CD4-positive, alpha-beta T cell treated with Interleukin-10 for 1 hour (primary cell): ENCODE measurements at regions not wholly inside any gene's neighbourhood (a gene's known extent, or its start where the extent isn't known, plus 50 kb on each side); places are given as distances from the start of the nearest gene placed in this dataset.
A peak's percentile ranks its signal among the peaks of the same experiment; 100 is the strongest.

Source experiments
- DNase-seq: peaks from one replicate; pipeline ENCODE4 v3.0.0-alpha.2; 2020

DNA sequence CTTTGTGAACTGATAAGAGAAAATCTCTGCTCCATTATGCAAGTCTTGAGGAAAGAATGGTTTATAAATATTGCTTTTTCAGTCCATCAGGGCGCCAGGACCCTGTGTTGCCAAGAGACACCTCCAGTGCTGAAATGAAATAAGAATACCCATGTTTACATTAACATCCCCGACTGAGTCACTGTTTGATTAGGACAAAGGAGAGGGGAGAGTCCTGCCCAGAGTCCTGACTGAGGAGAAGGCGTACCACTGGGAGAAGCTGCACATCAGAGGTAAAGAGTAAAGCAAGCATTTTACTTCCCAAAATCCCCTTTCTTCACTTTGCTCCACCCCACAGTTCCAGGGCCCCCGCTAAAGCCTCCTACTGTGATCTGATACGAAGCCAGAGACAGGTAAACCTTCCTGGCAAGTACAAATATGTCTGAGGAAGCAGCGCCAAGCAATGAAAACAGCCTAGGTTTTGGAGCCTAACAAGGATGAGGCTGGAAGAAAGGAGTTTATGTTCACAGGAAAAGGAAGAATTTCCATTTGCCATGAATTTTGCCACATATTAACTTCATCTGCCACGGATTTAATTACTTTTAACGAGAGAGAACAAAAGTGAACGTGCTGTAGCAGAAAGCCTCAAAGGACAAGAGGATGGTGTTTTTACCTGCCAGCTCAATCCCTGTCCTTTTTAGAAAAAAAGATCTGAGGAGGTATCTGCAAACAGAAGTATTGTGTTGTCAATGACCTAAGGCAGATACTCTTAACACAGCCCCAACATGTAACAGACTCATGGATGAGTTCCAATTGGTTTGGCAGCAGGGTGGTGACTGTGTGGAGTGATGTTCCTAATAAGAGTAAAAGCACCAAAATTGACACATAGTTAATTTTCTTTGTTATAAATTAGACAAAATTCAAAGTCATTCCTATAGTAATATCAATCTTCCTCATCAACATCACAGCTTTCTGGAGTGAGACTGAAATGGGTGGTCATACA is 209.4 kb upstream of the TLE4 start:
- no peak for DNase-seq

DNA sequence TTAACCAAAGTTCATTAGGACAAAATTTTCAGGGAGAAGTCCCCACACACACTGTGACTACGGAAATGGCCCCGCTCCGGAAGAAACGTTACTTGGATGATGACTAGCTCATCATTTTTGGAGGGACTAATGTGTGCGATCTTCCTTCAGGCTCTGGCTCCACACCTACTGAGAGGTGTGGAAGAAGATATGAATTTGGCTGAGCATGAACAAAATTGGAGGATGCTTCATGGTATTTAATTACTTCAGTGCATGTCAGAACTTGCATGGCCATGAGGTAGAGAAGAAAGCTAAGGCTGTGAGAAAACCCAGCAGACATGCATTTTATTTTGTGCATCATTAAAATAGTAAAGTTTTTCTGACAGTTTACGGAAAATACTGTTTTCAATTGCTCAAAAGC is 202.1 kb upstream of the TLE4 start:
- DNase-seq = no peak

DNA sequence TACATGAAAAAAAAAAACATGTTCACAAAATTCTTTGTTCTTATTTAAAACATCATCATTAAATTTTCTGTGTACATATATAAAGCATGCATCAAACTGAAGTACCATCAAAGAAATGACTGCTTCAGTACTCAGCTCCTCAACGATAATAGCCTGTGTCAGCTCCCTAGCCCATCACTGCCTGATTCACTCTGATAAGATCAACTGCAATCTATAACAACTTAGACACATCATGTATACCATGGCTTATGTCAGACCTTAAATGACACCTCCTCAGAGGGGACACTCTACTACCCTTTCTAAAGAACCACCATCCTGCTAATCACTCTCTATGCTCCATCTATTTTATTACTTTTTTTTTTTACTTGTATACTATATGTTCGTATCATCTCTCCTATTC is 200.5 kb upstream of the TLE4 start:
- DNase-seq = no peak

DNA sequence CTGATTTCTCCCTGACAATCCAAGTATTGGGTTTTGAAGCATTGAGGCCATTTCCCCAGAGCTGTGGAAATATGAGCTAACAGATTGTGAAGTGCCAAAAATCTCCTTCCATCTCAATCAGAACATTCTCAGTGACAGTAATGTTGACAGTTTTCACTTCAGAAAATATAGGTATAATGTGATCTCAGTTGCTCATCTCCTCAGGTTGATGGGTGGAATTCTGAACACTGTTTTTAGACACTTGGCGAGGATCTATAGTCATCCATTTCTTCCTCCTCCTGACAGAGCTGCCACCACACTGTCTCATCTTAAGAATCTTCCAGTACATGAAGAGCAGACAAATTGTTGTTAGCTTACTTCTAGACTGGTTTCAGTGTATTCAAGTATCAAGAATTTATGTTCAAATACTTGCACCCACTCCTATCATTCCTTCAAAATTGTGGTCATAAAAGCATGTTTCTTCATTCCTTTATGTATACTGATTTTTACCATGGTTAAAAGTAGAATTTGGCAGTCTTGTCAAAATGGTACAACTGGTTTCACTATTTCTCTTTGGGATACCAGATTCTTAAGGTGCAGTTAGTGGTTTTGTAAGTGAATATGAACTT is 199.7 kb upstream of the TLE4 start:
- DNase-seq = no peak

DNA sequence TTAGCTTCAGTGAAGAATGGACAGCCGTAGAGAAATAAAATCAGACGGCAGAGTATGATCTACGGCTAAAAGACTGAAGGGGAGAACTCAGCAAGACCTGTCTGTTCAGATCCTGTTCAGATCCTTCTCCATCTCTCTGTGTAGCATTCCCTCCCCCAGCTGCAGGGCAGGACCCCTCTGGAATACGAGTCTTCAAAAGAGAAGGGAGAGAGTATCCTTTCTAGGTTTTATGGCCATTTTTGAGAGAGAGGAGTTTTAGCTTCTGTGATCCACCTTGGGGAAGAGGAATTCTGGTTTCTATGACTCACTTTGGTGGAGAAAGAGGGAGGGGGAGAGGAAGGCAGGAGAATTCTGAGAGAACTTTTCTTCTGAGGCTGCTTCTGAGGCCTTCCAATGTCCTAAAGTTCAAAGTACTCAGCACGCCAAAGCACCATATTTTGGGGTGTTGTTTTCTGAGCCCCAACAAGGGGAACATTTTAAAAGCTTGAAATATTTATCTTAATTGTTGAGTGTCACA is 194.4 kb upstream of the TLE4 start:
- DNase-seq = no peak

DNA sequence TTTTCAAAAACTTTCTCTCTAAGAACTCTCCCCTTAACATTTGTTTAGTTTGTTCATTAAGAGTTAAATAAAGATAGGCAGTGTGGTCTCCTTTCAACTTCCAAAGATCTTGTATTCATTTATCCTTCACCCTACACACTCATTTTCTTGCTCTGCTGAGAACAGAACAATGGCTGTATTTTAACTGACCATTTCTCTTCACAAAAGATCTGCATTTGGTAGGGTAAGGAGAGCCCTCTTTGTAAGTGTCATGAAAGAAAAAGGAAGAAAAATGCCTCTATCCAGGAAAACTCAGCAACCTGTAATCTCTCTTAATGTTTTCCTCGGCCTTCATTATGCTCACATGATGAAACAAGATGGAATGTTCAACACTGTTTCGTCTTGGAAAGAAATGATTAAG is 193.7 kb upstream of the TLE4 start:
- DNase-seq = no peak

DNA sequence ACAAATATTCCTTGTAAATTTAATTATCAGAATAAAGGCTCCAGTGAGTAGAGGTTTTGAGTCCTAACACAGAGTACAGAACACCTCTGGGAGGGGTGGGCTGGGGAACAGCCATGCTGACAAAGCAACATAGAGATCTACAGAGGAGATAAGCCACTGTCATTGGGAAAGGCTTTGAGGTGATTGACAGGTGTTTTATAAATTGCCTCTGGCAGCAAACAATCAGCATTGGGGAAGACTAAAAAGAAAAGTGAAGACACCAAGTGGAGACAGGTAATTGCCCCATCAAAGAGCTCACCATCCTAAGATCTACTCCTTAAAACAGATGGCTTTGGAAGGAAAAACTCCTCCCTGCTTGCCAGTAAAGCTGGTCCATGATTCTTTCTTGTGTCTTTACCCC is 189.7 kb upstream of the TLE4 start:
- no peak for DNase-seq

DNA sequence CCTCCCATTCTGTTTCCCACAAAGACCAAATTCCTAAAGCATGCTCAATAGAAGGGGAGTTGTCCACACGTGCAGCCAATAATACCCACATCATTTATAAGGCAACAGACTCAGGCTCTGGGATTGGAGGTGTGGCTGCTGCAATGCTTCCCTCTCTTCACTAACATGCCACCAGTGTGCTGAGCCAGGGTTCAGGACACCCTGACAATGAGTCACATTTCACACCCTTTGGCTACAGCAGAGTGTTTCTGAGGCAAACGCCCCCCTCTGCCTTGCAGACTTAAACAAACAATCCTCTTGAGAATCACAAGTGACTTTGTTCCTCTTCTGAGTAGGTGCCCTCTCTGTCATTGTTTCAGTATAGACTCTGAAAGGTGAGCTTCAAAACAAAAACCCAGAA is 189.3 kb upstream of the TLE4 start:
- DNase-seq = no peak

DNA sequence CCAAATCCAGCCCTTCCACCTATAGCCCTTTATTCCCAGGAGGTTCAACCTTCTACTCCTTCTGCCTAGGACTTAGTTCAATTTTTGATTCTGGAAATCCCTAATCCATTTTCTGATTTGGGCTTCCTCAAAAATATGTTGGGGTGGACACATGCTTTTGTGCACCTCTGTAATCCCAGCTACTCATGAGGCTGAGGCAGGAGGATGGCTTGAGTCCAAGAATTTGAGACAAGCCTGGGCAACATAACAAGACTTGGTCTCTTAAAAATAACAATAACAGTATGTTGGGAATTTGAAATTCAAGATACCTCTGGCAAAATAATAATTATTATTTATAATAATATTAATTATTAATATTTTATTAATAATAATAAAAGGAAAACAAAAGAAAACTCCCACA is 188.7 kb upstream of the TLE4 start:
- no peak for DNase-seq

DNA sequence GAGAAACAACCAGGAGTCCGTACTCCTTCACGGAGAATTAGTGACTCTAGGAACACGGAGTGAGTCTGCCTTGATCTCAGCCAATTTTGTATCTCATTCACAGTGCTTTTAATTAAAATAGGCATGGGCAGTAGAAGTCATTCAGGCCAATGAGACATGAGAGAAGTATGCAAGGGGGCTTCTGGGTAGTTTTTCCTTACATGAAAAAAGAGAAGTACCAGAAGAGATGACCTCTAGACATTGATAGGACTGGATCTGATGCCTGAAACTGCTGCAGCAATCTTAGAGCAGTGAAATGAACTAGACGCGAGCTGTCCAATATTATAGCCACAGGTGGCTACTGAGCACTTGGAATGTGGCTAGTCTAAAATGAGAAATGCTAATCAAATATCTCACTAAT is 187.7 kb upstream of the TLE4 start:
- DNase-seq = no peak

DNA sequence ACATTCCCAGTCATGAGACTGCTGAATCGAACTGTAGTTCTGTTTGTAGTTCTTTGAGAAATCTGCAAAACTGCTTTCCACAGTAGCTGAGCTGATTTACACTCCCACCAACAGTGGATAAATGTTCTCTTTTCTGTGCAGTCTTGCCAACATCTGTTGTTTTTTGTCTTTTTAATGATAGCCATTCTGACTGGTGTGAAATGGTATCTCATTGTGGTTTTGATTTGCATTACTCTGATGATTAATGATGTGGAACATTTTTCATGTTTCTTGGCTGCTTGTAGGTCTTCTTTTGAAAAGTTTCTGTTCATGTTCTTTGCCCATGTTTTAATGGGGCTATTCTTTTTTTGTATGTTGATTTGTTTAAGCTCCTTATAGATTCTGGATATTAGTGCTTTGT is 187.3 kb upstream of the TLE4 start:
- no peak for DNase-seq

DNA sequence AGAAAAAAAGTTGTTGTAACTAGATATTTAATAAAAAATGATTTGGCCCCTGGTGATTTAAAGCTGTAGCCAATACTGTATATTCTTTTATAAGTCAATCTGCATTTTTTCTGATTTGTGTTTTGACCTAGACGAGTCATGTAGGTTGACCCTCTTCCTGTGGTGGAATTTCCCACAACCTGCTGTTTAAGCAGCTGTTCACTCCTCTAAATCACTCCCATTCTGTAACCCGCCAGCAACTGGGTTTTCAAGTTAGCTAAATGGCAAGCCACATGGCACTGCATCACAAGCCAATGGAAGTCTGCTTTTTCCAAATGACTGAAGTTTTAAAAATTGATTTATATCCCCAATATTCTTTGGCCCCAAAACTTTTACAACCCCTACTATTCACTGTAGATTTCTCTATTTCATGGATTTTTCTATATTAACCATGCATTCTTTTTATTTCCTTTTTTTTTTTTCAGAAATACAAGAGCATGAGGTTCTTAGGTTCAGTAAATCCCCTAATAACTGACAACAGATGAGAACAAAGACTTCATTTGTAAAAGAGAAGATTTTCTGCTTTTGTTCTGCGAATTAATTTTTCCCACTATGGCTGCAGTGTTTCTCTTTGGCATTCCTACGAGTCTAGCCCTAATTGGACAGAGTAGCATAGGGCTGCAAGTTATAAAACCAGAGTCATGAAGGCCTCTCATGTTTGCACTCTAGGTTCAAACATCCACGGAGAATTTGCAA is 184.5 kb upstream of the TLE4 start:
- DNase-seq = no peak

DNA sequence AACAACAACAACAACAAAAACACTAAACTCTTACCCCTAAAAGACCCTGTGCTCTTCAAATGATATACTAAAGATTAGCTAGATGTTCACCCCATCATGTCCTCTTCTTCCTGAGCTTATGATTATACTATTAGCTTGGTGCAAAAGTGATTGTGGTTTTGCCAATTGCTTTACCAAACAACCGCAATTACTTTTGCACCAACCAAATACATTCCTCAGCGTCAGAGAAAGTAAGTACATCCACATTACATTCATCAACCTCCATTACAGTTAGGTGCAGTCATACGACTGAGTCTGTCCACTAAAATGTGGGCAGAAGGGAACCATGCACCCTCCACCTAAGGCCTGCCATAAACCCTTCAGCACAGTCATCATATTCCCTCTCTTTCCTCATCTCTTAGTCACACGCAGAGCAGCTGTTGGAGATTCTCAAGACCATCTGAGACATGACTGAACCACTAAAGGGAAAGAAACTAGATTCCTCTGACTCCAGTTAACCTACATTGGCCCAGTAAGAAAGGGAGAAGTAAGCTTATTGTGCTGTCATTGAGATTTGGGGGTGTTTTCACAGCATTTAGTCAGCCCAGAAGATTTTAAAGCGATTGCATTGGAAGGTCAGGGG is 181.6 kb upstream of the TLE4 start:
- no peak for DNase-seq

DNA sequence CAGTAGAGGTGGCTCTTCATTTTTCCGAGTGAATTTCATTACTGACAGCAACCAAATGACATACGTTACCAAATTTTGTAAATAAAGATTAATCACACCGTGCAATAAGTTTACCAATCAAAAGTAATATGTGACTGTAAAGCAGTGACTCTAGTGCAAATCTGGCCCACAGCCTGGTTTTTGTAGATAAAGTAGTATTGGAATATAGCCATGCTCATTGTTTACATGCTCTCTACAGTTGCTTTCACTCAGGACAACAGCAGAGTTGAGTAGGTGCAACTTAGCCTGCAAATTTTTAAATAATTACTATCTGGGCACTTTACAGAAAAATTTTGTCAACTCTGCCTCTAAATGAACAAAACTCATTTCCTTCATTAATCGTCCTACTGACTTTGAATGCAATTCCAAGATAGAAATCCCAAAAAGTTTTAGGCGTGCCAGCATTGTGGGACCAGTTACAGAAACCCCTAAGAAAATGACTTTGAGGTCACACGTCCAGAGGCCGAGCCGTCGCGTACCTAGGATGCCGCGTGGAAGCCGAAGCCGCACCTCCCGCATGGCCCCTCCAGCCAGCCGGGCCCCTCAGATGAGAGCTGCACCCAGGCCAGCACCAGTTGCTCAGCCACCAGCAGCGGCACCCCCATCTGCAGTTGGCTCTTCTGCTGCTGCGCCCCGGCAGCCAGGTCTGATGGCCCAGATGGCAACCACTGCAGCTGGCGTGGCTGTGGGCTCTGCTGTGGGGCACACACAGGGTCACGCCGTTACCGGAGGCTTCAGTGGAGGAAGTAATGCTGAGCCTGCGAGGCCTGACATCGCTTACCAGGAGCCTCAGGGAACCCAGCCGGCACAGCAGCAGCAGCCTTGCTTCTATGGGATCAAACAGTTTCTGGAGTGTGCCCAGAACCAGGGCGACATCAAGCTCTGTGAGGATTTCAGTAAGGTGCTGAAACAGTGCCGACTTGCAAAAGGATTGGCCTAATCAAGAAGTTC is 180.7 kb upstream of the TLE4 start:
- no peak for DNase-seq

DNA sequence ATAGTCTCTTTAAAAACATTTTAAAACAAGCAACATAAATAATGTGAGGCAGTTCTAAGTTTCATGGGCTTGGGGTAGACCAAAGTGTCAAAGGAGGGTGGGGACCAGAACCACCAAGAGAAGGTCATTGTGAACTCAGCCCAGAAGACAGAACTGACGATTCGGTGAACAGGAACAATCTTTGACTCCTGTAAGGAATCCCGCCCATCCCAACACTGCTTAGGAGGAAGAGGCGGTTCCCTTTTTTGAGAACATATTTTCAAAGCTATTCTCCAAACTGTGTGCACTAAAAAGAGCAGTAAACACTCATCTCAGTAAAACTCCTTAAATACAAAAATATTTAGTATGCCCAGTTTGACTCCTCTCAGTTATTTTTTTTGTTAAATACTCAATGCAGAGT is 176.5 kb upstream of the TLE4 start:
- no peak for DNase-seq

DNA sequence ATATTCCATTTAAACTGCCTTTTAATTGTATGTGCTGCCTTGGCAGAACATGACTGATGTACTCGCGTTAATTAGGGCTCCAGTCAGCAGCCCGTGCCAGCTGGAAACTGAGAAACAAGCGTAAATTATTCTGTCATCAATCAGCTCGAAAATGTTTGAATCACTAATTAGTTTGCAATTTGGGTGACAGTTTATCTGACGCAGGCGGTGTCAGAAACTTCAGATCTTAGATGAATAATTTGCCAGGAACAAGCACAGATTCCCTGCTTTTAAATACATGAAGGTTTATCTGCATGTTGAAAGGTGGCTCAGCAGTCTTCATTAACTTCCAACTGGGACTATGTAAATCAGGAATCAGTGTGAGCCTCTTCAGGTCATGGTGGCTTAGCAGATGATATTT is 176.0 kb upstream of the TLE4 start:
- no peak for DNase-seq

DNA sequence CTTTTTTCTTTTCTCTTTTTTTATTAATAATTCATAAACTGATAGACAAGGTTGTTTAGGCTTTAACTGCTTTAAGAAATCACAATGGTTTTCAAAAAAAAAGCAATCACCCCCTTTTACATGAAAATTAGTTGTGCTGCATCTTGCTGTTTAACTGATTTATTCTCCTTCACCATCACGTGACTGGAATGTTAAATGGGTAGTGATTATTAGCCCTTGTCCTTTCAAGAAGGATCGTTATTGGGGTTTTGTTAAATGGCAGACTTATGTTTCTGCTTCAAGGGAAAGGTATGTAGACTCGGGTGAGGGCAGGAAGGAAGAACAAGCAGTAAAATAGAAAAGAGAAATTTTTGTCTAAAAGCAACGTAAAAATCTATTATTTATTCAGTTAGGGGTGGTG is 175.6 kb upstream of the TLE4 start:
- DNase-seq = no peak

DNA sequence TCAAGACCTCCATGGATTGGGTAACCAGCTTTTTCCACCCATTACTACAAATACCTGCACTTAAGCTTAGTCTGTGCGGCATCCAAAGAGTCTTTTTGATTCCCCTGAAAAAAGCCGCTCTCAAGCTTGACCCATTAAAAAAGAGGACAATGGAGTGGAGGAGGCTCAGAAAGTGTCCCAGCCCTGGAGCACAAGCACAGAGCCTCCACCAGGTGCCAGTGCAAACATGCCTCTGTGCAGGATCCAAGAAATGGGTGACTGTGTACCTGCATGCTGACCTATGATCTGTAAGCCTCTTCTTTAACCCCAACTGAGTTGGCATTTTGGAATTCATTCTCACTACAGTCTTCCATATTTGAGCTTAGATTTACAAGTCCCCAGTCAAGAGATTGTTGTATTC is 168.3 kb upstream of the TLE4 start:
- peak; percentile 4 for DNase-seq

DNA sequence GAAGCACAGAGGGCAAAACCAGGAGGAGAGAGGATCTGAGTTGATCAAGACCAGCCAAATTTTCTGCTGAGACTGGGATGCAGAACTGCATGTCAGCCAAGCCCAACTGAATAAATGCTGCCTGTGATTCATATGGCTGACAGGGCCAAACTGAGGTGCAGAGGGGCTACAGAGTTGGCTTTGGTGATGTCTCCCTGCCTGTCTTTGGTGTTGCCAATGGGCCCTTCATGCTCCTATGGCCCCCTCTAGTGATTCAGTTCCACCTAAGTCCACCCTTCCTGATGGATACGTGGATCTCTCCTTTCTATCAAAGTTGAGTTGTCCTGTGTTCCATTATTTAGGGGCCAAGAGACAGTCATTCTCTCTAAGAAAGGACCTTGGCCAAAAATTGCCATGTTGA is 163.6 kb upstream of the TLE4 start:
- DNase-seq = no peak

DNA sequence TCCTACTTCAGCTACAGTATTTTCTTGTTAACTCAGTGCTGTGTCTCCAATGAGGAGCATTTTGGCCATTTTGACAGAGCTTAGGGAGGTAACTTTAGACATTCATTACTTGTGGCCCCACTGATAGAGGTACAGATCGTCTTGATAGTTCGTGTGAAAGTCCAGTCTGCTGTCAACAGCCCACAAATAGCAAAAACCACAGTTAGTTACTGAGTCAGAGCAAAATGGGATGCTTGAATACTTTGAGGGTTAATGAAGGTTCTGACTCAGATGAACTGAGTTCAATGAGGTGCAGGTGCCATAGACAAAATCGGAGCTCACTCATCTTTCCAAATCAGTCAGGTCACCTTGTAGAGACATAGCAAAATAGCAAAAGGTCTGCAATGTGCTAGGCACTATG is 163.1 kb upstream of the TLE4 start:
- DNase-seq = no peak

DNA sequence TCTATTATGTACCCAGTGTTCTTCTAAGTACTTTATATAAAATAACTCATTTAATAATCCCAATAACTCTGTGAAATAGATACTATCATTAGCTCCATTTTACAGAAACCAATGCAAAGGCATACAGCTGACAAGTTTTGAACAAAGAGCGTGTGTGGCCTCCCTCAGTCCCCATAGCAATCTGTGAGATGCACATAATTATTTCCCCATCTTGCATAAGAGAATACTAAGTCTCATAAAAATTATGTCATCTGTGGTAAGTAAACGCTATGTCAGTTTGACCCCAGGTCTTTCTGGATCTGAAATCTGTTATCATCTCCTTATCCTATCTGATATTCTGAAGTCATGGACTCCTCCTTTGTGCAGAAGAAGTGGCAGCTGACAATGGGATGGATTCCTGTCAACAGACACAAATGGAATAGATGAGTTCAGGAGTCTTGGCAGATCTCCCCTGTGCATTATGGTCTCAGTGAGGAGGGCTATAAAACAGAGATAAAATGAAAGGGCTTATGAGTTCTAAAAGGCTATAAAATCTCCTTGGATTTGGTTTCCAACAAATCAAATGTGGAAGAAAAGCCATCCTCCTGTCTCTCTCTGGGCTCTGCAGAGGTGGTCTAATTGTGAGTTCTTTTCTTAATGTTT is 162.5 kb upstream of the TLE4 start:
- DNase-seq = no peak
